LHCN-M2 (cell line): ENCODE measurements at regions not wholly inside any gene's neighbourhood (a gene's known extent, or its start where the extent isn't known, plus 50 kb on each side); places are given as distances from the start of the nearest gene placed in this dataset.
A peak's percentile ranks its signal among the peaks of the same experiment; 100 is the strongest.

Source experiments
- DNase-seq: peaks from one replicate; pipeline ENCODE4 v3.0.0-alpha.2; 2012; ENCODE audit warnings: low read depth

DNA sequence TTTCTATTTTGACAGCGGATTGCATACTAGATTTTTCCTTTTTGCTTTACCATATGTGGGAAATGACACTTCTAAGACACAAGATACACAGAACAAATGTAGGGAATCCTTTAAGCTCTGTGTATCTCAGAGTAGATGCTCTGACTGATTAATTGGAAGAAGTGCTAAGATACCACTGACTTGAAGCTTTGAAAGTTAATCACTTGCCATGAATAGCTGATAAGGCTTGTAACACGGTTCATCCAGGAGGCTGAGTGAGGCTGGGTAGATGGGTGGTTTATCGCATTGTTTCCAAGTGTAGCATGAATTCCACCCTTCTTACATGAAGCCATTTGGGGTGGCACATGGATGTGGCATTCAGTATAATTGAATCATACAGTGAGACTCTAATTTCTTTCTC lies 654.1 kb upstream of the RBFOX1 start:
- no peak for DNase-seq

DNA sequence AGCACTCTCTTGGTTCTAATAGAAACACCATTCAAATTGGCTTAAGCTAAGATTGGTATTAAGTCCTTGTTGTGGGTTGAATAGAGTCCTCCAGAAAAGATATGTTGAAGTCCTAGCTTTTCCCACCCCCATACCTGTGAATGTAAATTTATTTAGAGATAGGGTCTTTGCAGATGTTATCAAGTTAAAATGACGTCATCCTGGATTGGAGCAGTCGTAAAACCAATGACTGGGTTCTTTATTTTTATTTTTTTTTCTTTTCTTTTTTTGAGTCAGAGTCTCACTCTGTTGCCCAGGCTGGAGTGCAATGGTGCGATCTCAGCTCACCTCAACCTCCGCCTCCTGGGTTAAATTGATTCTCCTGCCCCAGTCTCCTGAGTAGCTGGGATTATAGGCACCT lies 658.6 kb upstream of the RBFOX1 start:
- DNase-seq: no peak

DNA sequence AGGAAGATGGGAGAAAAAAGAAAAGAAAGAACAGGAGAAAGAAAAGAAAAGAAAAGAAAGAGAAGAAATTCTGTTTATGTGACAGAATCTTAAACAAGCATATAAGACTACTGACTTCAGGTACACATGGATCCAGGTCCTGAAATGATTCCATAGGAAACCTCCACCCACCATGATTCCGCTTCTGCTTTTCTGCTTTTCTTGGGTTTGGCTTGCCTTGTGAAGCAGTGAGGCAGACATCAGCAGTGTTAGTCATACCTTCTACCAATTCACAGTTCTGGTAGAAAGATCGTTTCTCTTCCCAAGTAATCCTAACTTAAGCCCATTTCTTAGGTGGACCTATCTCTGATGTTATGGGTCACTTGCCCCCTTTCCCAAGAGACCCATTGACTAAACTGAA lies 660.1 kb upstream of the RBFOX1 start:
- DNase-seq: no peak

GRCh38 chr16:6667393-6667792 lies 665.3 kb upstream of the RBFOX1 start:
- DNase-seq: no peak

GRCh38 chr16:6665126-6665525 lies 667.5 kb upstream of the RBFOX1 start:
- DNase-seq: no peak

GRCh38 chr16:6663668-6664067 lies 669.0 kb upstream of the RBFOX1 start:
- no peak for DNase-seq

- DNase-seq: no peak
Measured at GRCh38 chr16:6656760-6657159, 675.9 kb upstream of the RBFOX1 start.

- no peak for DNase-seq
Measured at GRCh38 chr16:6646891-6647290, 685.8 kb upstream of the RBFOX1 start.

GRCh38 chr16:6645768-6646568 lies 686.7 kb upstream of the RBFOX1 start:
- no peak for DNase-seq

DNA sequence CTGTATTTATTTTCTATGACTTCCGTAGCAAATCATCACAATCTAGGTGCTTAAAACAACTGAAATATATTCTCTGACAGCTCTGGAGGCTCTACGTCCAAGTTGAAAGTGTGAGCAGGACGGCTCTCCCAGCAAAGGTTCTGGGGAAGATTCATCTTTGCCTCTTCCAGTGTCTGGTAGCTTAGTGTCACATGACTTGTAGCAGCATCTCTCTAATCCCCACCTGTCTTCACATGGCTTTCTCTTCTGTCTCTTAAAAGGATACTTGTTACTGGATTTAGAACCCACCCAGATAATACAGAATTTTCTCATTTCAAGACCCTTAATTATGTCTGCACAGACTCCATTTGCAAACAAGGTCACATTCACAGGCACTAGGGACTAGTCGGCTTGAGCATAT lies 687.7 kb upstream of the RBFOX1 start:
- DNase-seq: no peak

DNA sequence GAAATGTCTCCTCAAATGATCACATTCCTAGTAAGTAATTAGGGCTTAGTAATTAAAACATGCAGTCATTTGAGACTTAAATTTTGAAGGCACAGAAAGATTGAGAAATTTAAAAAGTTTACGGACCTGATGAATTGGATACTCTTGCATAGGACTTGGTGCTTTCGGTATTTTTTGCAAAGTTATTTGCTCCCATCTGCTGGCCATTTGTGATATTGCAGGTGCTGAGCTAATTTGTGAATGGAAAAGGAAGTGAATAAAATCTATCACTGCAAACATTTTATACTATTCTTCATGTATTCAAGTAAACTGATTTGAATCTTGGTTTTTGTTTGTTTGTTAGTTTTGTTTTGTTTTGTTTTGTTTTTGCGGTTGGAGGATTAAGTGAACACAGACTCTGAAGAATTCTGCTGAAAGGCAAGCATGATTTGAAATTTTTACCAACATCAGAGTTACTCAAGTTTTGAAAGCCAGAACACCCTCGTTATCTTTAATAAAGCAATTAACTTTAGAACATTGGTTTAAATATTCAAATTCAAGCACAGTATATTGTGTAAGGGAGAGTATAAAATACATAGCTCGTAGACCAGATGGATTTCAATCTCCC lies 689.5 kb upstream of the RBFOX1 start:
- DNase-seq: peak; percentile 46

DNA sequence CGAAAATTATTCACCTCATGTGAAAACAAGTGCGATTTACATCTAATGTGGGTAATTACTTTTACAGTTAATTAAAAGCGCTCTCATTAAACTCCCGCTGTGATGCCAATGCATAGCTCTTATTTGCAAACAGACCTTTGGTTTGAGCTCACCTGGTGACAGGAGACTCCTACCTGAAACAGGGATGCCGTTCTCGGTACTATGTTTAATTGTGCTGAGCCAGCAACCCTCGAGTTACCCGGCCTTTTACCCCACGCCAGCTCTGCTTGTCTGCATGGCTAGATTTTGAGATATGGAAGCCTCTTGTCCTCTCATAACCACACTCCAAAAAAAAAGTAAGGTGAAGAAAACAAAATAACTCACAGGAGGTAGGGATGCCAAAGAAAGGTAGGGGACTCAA lies 690.4 kb upstream of the RBFOX1 start:
- no peak for DNase-seq

DNA sequence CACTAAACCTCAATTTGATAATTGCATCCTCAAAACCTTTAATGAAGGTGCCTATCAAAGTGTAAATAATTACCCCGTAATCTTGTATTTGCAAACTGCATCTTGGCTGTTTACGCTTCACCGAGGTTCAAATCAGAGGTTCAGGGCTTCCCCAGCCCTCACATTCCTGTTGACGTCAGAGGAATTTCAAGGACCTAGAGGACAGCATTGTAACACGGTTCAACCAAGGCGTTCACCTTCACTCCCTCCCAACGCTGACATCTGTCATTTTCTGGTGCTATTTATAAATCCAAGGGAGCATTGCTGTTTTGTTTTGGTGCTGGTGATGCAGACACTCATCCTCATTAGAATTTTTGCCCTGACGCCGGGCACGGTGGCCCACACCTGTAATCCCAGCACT lies 691.6 kb upstream of the RBFOX1 start:
- DNase-seq: no peak

DNA sequence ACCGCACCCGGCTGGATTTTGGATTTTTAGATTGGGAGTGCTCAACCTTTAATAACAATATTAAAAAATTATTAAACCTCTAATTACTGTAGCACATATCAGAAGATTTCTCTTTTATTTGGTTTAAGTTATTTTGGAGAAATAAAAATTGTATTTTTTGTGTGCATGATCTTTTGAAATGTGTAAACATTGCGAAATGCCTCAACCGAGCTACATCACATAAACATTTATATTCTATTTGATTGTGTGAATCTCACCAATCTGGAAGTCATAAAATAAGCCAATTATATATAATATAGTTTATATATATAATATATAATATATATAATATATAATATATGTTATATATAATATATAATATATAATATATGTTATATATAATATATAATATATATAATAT lies 696.2 kb upstream of the RBFOX1 start:
- DNase-seq: no peak

DNA sequence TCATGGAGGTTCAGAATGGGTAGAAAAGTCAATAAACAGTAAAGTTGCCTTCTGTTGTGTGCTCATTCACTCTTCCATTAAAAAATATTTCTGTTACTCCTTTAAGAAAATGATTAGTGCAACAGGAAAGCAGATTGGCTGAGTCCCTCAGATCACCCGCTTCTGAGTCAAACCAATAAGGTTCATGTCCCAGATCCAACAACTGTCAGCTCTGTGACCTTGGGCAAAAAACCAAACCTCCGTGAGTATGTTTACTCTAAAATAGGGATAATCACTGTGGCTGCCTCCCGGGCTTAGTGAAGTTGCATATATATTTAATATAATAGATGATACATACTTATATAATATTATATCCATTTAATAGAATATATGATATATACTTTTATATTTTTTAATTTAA lies 698.5 kb upstream of the RBFOX1 start:
- DNase-seq: no peak

DNA sequence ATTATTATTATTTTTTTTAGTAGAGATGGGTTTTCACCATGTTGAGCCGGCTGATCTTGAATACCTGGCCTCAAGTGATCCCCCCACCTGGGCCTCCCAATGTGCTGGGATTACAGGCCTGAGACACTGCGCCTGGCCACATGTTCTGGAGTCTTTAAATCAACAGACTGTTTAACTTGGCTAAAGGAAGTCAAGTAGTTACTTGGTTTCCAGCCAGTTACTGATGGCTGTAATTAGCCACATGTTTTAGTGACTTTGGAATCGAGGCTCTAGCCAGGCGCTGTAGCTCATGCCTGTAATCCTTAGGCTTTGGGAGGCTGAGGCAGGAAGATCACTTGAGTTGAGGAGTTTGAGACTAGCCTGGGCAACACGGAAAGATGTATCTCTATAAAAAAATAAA lies 699.2 kb upstream of the RBFOX1 start:
- DNase-seq: no peak

GRCh38 chr16:6629110-6629509 lies 703.5 kb upstream of the RBFOX1 start:
- DNase-seq: no peak

- no peak for DNase-seq
Measured at GRCh38 chr16:6625606-6626005, 707.0 kb upstream of the RBFOX1 start.

DNA sequence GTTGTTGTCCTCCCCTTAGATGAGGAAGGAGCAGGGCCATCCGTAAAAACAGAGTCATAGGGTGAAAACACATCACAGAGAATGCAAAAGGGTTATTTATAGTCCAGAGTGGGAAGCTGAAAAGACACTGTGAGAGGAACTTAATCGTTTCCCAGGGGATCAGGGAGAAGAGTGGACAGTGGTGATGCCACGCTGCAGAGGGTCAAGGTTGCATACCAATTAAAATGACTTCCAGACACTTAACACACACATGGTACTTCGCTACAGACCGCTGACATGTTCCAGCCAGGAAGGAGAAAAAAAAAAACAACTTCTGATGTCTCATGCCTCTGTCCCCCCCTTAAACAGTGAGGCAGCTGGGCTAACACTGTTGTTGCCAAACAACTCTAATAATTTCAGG lies 713.8 kb upstream of the RBFOX1 start:
- no peak for DNase-seq

DNA sequence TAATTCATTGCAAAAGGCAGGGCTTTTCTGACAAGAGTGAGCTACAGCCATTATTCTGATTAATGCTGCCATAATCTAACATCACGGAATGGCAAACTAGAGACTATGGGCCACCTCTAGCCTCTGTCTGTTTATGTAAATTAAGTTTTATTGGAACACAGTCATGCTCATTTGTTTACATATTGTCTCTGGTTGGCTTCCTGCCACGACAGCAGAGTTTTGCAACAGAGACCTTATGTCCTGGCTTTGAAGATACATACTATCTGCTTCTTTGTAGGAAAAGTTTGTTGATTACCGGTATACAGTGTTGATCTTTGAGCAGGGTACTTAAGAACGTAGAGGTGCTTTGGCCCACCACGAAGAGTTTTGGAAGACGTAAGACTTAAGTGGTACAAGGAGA lies 715.9 kb upstream of the RBFOX1 start:
- DNase-seq: no peak

DNA sequence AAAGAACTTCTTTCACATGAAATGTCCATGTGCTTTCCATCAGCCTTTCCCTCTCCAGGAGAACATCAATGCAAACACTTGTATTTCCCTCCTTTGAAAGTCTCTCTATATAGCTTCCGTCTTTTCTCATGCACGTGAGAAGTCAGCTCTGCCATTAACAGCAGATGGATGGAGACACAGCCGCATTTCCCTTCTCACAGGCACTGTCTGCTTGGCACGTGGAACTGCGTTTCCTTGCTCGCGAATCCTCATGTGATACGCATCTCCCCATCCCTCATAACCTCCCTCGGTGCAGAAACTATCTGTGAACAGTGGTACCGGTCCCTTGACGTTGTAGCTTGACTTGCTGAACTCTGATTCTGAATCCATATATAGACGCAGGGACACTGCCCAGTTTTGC lies 717.0 kb upstream of the RBFOX1 start:
- no peak for DNase-seq

DNA sequence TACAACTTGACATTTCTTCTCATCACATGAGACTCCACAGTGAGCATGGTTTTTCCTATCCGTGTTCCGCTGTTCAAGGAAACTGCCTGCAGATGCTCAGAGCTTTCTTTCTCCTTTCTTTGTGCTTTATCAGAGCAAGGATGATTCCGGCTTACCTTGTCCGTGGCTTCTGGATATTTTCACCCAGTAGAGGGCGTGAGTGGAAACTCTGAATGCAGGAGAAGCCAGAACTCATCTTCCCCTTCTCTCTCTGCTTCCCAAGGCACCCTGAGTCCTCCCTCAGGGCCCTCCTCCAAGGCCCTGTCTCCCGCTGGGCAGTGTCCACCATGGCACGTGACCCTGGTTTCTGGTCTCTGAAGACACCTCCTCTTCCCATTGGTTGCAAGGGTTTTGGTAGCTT lies 721.1 kb upstream of the RBFOX1 start:
- DNase-seq: no peak

DNA sequence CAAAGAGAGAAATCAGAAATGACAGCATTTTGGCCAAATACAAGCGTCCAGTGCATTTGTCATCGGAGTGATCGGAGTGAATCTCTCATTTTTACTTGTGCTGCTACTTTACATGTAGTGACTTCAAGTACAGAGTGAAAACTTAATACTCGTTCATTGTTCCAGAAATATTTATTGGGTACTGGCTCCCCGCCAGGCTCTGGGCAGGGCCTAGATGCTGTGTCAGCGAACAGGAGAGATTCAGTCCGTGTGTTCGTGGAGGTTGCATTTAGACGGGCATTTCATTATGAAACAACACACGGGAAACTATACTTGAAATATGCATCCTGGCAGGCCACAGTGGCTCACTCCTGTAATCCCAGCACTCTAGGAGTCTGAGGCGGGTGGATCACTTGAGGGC lies 727.2 kb upstream of the RBFOX1 start:
- DNase-seq: no peak
